ENCODE measurements at regions not wholly inside any gene's neighbourhood (a gene's known extent, or its start where the extent isn't known, plus 50 kb on each side); places are given as distances from the start of the nearest gene placed in this dataset.
A peak's percentile ranks its signal among the peaks of the same experiment; 100 is the strongest.

- no peak for TF ChIP-seq CTCF (IDR thresholded peaks at IDR 0.05; ENCODE audit: low read depth, low read length)
- H3K4me3 ChIP-seq (replicated peaks in 1 of 2; ENCODE audit: low read depth in 2 of 2, low read length in 2 of 2): no peak overlapping the region
- no peak for DNase-seq (ENCODE audit: low read depth in 2 of 2)
Observed at GRCh38 chr2:198916548-198917080, 541.1 kb downstream of the SATB2 start.

- TF ChIP-seq CTCF (IDR thresholded peaks at IDR 0.05; ENCODE audit: low read depth, low read length): no peak
- peak in 1 of 2 donors; percentile 28 for DNase-seq (ENCODE audit: low read depth in 2 of 2)
- H3K4me3 ChIP-seq (replicated peaks in 1 of 2; ENCODE audit: low read depth in 2 of 2, low read length in 2 of 2): no peak overlapping the region
Observed at GRCh38 chr2:198913394-198914152, 544.2 kb downstream of the SATB2 start.

- TF ChIP-seq CTCF (IDR thresholded peaks at IDR 0.05; ENCODE audit: low read depth, low read length): no peak
- DNase-seq (ENCODE audit: low read depth in 2 of 2): no peak
- H3K4me3 ChIP-seq (replicated peaks in 1 of 2; ENCODE audit: low read depth in 2 of 2, low read length in 2 of 2): no peak overlapping the region
Observed at GRCh38 chr2:198909525-198910267, 548.0 kb downstream of the SATB2 start.

GRCh38 chr2:198905881-198906612, 551.7 kb downstream of the SATB2 start:
- no peak overlapping the region for H3K4me3 ChIP-seq (replicated peaks in 1 of 2; ENCODE audit: low read depth in 2 of 2, low read length in 2 of 2)
- DNase-seq (ENCODE audit: low read depth in 2 of 2): no peak
- no peak for TF ChIP-seq CTCF (IDR thresholded peaks at IDR 0.05; ENCODE audit: low read depth, low read length)

- TF ChIP-seq CTCF (IDR thresholded peaks at IDR 0.05; ENCODE audit: low read depth, low read length): no peak
- DNase-seq (ENCODE audit: low read depth in 2 of 2): no peak
- H3K4me3 ChIP-seq (replicated peaks in 1 of 2; ENCODE audit: low read depth in 2 of 2, low read length in 2 of 2): no peak overlapping the region
Observed at GRCh38 chr2:198901894-198902293, 555.8 kb downstream of the SATB2 start.

- TF ChIP-seq CTCF (IDR thresholded peaks at IDR 0.05; ENCODE audit: low read depth, low read length): no peak
- DNase-seq (ENCODE audit: low read depth in 2 of 2): no peak
- H3K4me3 ChIP-seq (replicated peaks in 1 of 2; ENCODE audit: low read depth in 2 of 2, low read length in 2 of 2): no peak overlapping the region
Observed at GRCh38 chr2:198900141-198900540, 557.6 kb downstream of the SATB2 start.
